Right forelimb (tissue), 1 donor: ENCODE measurements at regions not wholly inside any gene's neighbourhood (a gene's known extent, or its start where the extent isn't known, plus 50 kb on each side); places are given as distances from the start of the nearest gene placed in this dataset.
"Not testable (repeated sequence)": the region's sequence is repeated elsewhere in the genome, so short reads cannot be mapped to it uniquely, and the experiment has no call there.

Experiments used
- DNase-seq: peaks from one replicate; pipeline ENCODE4 v3.0.0-alpha.2; 2018

DNA sequence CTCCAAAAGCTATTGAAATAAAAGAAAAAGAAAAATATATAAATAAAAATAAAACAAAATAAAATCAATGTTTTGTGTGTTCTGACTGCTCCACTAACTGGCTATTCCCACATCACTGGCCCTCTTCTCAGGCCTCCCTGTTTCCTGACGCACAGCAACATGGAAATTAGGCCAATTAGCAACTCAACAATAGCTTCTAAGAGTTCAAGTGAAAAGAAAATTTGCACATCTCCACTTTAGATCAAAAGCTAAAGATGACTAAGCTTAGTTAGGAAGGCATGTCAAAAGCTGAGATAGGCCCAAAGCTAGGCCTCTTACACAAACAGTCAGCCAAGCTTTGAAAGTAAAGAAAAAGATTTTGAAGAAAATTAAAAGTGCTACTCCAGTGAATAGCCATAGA is 200.8 kb downstream of the DUSP6 start:
- no peak for DNase-seq

DNA sequence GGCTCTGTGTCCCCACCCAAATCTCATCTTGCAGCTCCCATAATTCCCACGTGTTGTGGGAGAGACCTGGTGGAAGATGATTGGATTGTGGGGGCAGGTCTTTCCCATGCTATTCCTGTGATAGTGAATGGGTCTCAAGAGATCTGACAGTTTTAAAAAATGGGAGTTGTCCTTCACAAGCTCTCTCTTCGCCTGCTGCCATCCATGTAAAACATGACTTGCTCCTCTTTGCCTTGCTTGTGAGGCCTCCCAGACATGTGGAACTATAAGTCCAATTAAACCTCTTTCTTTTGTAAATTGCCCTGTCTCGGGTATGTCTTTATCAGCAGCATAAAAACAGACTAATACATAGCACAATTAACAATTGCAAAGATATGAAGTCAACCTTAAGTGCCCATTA is 201.5 kb downstream of the DUSP6 start:
- not testable (repeated sequence) for DNase-seq

DNA sequence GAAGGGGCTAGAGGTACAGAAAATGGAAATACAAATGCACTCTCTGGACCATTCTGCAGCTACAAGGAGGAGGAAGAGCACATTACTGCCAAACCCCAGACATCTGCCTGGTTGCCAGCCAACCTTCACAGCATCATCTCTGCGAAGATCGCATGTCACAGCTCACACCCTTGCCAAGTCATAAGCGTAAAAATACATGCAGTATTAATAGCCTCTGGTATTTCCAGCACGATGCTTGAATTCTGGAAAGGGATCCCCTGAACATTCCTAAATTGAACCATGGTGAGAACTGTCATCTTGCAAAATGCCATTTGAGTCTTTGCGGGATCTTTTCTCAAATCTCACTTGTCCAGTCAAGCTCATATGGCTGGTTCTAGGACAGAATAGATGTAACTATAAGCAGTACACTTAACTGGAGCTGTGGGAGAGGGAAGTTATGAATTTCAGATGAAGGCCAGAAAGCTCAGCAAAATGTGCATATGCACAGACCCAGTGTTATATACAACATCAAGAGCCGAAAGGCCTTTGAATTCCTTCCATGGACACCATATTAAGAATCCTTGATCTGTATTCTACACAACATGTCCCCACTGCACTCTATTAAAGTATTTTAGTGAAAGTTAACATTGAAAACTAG is 211.6 kb downstream of the DUSP6 start:
- peak; percentile 76 for DNase-seq

DNA sequence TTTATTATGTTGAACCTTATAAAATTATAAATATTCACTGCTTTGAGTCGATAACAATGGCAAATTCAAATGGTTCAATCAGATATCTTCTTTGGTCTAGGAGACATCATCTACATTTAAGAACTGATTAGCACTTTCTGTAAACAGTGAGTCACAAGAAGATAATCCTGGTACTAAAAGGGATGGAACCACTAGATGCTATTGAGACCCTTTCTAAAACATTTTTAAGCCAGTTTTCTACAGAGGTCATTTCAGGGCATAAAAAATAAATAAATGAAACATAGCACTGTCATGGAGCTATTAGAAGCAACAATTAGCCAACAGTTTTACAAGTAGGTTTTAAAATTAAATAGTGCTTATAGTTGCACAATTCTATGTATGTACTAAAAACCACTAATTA is 212.2 kb downstream of the DUSP6 start:
- no peak for DNase-seq

DNA sequence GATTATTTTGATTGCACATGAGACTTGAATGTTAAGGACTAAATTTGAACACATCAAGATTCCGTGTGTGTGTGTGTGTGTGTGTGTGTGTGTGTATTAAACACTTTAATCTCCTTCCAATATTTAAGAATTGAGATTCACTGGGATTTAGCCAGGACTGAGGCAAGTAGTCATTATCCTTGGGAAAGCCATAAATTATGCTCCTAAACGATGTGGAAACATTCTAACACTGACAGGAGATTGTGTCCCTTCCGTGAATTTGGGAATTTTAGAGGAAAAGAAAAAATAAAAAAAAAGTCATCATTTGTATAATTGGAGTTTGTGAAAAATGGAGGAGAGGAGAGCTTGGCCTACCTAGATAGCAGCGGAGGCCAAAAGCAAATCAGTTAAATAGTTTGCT is 212.9 kb downstream of the DUSP6 start:
- DNase-seq = no peak

DNA sequence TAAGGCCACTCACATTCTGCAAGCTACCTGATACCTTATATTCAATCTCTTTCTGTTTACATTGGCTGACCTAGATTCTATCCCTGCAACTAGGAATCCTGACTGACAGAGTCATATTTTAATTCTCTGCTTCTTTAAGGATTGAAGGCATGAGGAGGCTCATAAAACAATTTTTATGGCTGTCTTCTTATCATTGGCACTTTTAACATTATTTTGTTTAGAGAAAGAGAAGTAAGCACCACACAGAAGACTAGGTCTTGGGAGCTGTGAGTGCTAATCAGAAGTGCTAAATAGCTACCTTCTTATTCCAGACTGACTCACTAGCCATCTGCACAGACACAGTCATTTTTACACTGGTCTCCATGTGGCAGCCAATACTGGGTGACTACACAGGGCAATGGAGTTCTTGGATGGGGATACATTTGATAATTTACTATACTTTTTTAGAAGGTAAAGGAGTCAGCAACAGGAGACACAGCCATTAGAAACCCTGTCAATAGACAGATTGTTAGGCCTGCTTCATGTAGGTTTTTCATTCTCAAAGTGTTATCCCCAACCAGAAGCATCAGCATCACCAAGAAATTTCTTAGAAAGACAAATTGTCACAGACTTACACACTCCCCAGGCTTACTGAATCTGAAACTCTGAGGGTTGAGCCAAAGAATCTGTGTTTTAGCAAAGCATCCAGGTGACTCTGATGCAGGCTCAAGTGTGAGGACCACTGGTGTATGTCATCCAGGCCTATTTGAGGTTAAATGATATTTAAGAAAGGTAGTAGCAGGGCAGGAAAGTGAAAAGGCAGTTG is 214.1 kb downstream of the DUSP6 start:
- DNase-seq = no peak

DNA sequence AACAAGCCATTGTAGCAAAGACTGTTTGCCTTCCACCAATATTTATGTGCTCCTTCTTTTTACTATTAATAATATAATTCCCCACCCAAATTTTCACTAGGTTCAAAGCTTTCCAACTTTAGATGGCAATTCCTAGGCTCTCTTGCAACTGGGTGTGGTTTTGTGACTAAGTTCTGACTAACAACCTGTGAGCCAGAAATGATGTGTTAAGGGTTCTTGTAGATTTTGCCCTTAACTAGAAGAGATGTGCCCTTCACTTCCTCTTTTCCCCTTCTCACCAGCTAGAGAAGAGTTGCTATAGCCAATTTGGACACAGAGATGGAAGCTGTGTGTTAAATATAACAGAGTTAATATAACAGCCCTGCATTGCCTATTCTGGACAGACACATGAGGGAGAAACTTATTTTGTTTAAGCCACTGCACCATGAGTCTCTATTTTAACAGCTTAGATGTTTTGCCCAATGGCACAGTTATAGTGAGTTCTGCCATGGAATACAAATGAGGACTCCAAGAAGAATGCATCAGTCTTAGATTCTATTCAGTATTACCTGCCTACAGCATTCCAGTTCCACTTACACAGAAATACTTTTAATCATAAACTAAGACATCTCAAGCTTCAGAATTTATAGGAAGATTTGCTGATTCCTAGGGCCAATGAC is 216.2 kb downstream of the DUSP6 start:
- no peak for DNase-seq

DNA sequence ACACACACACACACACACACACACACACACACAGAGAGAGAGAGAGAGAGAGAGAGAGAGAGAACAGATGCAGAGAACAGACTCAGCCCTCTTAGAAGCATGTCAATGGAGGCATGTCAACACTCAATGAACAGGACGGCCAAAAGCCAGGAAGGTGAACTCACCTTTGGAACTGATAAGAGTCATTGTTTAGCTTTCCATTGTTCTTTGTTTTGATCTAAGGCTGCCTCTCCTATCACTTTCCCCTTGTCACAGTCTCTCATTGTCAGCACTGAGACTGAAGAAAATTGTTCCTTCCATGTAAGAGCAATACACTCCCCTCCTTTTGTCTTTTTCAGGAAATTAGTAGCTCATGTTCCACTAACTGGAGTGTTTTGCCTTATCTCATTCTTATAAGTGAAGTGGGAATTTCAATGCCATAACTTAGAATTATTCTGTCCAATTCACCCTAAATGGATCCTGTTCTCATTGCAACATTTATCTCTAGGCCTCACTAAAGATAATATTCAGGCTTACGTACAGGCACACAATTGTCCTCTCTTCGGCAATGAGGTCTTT is 218.0 kb downstream of the DUSP6 start:
- no peak for DNase-seq

DNA sequence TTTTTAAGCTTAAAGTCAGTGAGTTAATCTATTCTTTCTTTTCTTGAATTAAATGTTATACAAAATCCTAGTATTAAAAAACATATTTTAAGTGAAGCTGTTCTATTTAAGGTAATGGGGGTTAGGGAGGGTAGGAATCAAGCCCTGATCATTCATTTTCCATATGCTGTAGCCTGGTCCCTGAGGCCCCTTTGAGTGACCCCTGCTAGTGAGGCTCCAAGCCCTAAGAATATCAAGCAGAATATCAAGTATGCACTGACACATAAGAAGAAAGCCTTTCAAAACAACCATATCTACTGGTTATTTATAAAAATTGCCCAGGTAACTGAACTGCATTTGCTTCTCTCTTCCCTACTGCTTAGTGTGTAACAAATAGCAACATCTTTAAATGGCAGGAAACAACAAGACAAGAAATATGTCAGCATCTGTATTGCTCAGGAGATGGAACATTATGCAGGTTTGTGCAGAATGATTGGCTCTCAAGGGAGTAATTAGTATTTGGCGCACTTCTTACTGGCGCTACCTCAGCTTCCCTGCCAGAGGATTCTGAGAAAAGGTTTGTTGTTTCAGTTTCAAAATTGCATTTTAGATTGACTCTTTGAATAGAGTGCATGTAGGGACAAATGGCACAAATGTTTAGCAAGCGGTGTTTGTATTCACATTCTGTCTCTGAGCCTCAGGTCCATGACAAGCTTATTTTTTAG is 223.0 kb downstream of the DUSP6 start:
- no peak for DNase-seq

DNA sequence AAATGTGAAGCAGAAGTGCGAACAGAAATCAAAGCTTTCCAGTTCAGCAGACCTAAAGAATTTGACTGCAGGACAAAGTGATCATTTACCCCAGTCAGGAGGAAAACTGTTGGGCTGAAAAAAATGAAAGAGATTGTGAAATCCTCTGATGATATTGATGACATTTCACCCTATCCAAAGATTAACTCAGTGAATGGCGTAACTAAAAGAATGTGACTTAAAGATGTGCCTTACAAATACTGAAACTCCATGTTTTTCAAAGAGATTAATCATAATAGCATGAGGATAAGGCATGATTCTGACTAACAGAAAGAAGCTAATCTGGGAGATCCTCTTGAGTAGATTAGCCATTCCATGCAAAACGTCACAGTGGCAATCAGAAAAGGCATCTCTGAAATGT is 225.6 kb downstream of the DUSP6 start:
- no peak for DNase-seq

DNA sequence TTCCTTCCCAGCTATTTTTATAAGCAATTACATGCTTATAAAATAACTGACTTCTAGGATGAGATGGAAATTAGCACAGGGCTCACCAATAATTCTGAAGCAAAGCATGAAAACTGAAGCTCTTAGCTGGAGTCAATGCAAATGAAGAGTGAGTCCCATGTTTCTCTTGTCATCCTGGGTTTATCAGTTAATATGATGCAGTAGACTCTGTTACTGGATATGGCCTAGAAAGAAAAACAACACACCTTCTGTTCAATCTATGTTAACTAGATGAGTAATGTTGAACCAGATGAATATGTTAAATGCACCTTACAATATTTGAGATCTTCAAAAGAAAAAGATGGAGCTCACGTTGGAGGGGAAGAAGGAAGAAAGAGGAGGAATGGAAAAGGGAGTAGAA is 229.4 kb downstream of the DUSP6 start:
- no peak for DNase-seq

DNA sequence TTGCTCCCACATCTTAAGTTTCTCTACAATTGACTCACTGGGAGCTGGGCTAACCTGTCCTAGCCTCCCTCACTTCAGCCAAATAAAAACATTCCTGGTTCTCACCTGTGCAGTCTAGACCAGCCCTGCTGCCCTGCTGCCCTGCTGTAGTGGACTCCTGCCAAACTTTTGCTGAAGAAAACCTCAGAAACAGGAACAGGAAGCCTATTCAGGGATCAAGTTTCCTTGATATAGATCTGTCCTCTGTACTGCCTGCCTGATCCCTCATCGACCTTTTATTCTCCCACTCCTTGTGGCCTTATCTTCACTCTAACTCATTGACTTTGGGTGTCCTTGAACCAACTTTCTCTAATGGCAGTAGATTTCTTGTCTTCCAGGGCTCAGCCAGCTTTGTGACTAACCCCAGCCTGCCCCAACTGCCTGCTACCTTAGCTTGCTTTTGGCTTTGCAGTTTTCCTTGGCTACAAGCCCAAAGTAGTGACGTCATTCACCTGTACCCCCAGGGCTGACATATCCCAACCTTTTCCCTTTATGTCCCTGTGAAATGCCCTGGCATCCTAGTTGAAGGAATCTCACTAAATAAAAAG is 234.8 kb downstream of the DUSP6 start:
- no peak for DNase-seq

DNA sequence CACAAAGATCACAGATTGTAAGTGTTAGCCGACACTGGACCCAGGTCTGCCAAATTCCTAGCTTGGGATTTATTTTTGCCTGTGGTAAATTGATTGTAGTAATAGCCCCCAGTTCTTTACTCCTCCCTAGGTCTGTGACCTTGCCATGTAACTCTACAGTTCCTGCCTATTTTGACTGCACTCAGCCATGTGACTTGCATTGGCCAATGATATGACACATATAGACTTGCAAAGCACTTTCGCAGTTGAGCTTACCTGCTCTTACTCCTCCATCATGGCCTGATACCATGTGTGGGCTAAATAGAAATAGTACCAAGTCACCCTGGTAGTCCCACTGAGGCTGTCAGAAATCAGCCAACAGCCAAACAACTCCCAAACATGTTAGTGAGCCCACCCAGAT is 240.3 kb downstream of the DUSP6 start:
- no peak for DNase-seq

DNA sequence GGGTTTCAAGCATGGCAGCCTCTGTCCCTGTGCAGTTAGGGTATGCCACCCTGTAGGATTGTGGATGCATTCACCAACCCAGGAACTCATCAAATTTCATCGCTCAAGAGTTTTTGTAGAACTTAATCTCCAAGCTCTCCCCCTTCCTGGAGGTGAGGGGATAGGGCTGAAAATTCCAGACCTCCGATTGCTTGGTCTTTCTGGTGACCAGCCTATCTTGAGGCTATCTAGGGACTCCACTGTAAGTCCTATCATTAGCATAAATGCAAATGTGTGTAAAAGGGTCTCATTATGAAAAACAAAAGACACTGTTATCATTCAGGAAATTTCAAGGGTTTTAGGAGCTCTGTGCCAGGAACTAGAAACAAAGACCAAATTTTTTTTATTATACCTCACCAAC is 244.0 kb downstream of the DUSP6 start:
- no peak for DNase-seq

DNA sequence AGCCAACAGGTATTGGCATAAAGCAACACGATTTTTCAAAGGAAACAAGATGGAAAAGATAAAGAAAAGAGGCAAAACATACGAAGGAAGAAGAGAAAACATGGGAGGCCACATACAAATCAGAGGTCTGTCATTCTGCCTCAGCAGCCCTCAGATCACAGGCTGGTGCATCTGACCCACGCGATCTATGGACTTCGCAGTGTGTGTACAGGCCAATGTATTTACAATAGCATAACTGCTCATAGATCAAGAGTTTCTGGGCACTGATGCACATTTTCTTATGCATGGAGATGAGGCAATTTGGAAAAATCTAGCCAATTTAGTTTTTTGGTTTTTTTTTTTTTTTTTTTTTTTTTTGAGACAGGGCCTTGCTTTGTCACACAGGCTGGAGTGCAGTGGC is 245.4 kb downstream of the DUSP6 start:
- no peak for DNase-seq

DNA sequence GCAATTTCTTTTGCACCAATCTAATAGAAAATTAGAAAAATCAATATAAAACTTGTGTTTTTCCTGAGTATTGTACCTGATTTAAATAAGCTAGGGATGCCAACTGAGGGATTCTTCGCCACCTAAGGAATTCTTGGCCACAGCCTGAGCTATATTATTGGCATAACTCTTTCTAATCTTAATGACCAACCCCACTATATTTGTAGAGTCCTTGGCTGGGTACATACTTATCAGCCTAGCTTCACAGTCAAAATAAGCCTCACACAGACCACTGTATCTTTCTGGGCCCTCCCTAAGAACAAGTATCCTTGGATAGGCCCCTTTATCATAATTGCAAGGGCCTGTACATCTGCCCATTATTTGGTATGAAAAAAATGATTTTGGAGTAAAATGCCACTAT is 247.1 kb downstream of the DUSP6 start:
- no peak for DNase-seq

DNA sequence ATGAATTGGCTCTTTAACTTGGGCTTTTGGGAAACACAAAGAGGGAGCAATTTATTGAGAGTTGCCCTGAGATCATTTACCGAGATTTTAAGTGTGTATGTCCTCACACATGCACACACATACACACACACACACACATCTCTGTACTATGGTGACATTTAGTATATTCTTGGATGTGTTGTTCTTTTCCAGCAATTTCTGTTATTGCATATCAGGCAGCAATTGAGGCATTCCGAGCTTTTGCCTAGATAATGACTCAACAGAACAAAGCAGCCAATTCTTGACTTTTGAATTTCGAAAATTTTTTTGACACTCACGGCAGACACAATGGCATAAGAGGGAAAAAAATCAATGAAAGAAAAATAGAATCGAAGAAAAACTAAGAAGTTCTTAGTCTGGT is 248.5 kb downstream of the DUSP6 start:
- no peak for DNase-seq

DNA sequence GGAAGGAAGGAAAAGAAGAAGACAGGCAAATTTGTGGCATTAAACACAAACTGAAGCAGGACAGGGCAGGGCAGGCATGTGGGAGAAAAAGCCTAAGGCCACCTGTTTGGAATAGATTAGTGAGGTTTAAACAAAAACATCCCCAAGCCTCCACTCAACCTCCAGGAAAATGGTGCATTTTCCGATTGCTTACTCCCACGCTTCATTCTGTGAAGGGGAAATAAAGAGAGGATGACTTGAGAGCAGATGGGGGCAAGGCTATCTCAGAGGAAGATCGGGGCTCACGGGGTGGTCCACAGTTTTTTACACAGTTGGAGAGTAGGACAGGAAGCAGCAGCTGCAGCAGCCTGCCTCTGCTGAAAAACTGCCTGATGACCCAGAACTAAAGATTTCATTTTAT is 250.9 kb downstream of the DUSP6 start:
- no peak for DNase-seq

DNA sequence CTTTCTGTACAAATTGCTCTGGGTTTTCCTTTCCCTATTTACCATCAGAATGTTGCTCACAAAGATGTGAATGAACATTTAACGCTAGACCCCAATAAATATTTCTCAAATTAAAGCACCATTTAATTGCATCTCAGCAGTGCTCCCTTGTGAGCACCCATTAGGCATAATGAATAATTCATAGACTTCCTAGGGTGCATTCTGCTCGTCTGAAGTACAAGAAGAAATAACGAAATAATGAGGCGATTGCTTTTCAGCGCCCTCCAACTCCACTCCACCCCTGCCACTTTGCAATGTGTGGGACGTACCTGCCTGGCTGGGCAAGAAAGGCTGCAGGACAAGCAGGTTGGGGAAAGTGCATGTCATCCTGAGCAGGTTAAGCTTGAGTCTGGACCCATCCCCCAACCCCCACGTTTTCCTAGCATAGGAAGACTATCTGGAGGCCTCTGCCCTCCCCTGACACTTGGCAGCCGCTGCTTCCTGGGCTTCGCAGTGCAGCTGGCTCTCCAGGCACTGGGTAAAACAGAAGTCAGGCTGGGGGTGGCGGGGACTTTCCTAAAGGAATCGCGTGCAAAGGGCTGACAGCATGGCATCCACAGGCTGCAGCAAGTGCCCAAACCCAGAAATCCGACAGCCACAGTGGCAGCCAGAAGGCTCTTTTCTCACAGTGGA is 253.7 kb downstream of the DUSP6 start:
- peak; percentile 59 for DNase-seq

DNA sequence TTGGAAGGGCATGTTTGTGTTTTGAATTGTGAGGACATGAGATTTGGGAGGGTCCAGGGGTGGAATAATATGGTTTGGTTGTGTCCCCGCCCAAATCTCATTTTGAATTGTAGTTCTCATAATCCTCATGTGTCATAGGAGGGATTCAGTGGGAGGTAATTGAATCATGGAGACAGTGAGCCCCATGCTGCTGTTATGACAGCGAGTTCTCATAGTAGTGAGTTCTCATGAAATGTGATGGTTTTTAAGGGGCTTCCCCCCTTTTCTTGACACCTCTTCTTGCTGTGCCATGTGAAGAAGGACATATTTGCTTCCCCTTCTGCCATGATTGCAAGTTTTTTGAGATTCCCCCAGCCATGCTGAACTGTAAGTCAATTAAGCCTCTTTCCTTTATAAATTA is 260.0 kb downstream of the DUSP6 start:
- no peak for DNase-seq

DNA sequence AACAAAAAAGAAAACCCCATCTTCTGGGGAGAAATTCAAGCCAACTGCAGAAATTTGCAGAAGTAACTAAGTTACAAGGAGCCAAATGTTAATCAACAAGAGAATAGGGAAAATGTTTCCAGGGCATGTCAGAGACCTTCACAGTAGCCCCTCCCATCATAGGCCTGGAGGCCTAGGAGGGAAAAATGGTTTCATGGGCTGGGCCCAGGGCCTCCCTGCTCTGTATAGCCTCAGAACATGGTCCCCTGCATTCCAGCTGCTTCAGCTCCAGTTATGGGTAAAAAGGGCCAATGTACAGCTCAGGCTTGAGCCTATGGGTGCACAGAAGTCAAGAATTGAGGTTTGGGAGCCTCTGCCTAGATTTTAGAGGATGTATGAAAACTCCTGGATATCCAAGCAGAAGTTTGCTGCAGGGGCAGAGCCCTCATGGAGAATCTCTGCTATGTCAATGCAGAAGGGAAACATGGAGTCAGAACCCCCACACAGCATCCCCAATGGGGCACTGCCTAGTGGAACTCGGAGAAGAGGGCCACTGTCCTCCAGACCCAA is 260.9 kb downstream of the DUSP6 start:
- no peak for DNase-seq

DNA sequence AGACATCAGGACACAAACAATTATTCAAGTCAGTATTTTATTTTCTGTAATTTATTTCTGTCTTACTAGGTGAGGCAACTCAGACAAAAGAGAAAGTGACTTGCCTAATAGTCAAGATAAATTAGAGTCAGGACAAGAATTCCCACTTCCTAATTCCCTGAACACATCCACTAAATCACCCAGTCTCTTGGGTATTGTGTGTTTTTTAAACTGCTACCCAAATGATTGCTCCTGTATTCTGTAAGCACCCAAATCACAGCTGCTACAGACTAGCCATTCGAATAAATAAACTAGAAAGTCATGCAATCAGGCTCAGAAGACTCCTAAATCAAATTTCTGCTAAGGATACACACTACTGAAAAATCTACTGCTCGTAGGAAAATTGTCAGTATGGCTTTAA is 263.0 kb downstream of the DUSP6 start:
- no peak for DNase-seq
